ENCODE measurements at regions not wholly inside any gene's neighbourhood (a gene's known extent, or its start where the extent isn't known, plus 50 kb on each side); places are given as distances from the start of the nearest gene placed in this dataset.
A peak's percentile ranks its signal among the peaks of the same experiment; 100 is the strongest.

- peak overlapping the region; percentile 55; the same call in 1 of the 2 replicates for H2BK20ac ChIP-seq (ENCODE audit: low read depth, low read length)
- H3K9me3 ChIP-seq (ENCODE audit: control insufficient read depth, insufficient read depth, low read length) = no peaks in the 10 kb centered on the region
- in situ Hi-C loops (cut with MboI; ENCODE audit: low sequenced_read_pairs) = no loop called here
- peak overlapping the region; percentile 72 for H2BK120ac ChIP-seq (ENCODE audit: low read depth, low read length)
- peak overlapping the region; percentile 47; the same call in 2 of the 3 replicates for H2BK15ac ChIP-seq (ENCODE audit: low read depth, low read length)
- H3K9me1 ChIP-seq (ENCODE audit: insufficient read depth, low read length) = peaks cover 18% of the 10 kb centered on the region
- no peak overlapping the region; the same call in 1 of the 2 replicates for H3K56ac ChIP-seq (ENCODE audit: extremely low read depth, insufficient read depth, low read length)
- no peak for DNase-seq
- no peak overlapping the region for H2AFZ ChIP-seq (replicated peaks; ENCODE audit: low read length, poor library complexity)
- 100% methylated on average over 2 of the region's 5 CpGs; no CpG with 5 or more reads in 1 of the 2 experiments for WGBS, 2 experiments (ENCODE audit: extremely low coverage in 2 of 2, insufficient read length in 1 of 2)
- H3K14ac ChIP-seq (replicated peaks; ENCODE audit: low read depth, low read length) = peak overlapping the region; percentile 10
- H2AK9ac ChIP-seq (replicated peaks; ENCODE audit: low read depth, low read length, poor library complexity) = no peak overlapping the region
- H3K9ac ChIP-seq (ENCODE audit: low read depth, low read length) = no peak overlapping the region
- H3K79me1 ChIP-seq (ENCODE audit: low read depth in 1 of 2, low read length in 2 of 2) = peaks cover 0 to 5% of the 10 kb centered on the region in 2 experiments; a peak in 1 of 4 replicates
- H3K4me2 ChIP-seq (ENCODE audit: low read depth, low read length) = no peak overlapping the region
- H3K36me3 ChIP-seq (ENCODE audit: control insufficient read depth, insufficient read depth, low read length) = no peaks in the 10 kb centered on the region
- H3K4me1 ChIP-seq (ENCODE audit: control insufficient read depth, insufficient read depth, low read length) = peaks cover 17% of the 10 kb centered on the region
- H3K4ac ChIP-seq (ENCODE audit: low read depth, low read length) = peak overlapping the region; percentile 66
- no peak overlapping the region for H3K4me3 ChIP-seq (ENCODE audit: insufficient read depth, low read depth, low read length)
- peak overlapping the region; percentile 44 for H4K91ac ChIP-seq (ENCODE audit: insufficient read depth, low read depth, low read length)
- H3K23ac ChIP-seq (ENCODE audit: low read depth, low read length) = no peak overlapping the region
- H4K20me1 ChIP-seq (ENCODE audit: insufficient read depth, low read length) = no peaks in the 10 kb centered on the region
- dilution Hi-C loops (cut with HindIII; ENCODE audit: low sequenced_read_pairs, unreplicated experiment) = no loop called here
- ChIA-PET POLR2A (ENCODE audit: unreplicated experiment) (no interaction called here), CTCF (interaction anchor here (0.6 kb wide), 1 partner anchor 69 kb away, joined by 3 read pairs; no protein-coding TSS in a partner anchor)
- 0 out of 2 replicates have a peak overlapping the region, but pooled peaks have one; percentile 23 for H2AK5ac ChIP-seq (ENCODE audit: low read depth, low read length)
- no peak overlapping the region for H2BK5ac ChIP-seq (ENCODE audit: low read depth, low read length, poor library complexity, severe bottlenecking)
- TF ChIP-seq FOS (IDR thresholded peaks at IDR 0.05; ENCODE audit: low read depth, low read length) (no peak), SMC3 (IDR thresholded peaks at IDR 0.05; ENCODE audit: low read depth, low read length) (no peak), RCOR1 (IDR thresholded peaks at IDR 0.05; ENCODE audit: insufficient replicate concordance, low read length) (no peak), RAD21 (IDR thresholded peaks at IDR 0.05; ENCODE audit: low read length) (no peak), CTCF (conservative IDR thresholded peaks at IDR 0.05; ENCODE audit: low read depth, low read length) (no peak), CEBPB (IDR thresholded peaks at IDR 0.05; ENCODE audit: low read depth, low read length) (no peak), BHLHE40 (IDR thresholded peaks at IDR 0.05; ENCODE audit: low read depth, low read length) (no peak), MAZ (IDR thresholded peaks at IDR 0.05; ENCODE audit: borderline replicate concordance, low read depth, low read length) (no peak), USF2 (IDR thresholded peaks at IDR 0.05; ENCODE audit: low read depth, low read length) (no peak)
- no peak overlapping the region; a peak in 1 of 4 replicates for H4K8ac ChIP-seq (ENCODE audit: low read depth in 2 of 2, low read length in 2 of 2)
- H4K5ac ChIP-seq (ENCODE audit: low read depth, low read length) = peak overlapping the region; percentile 36; the same call in 1 of the 2 replicates
- H3K27ac ChIP-seq (ENCODE audit: insufficient read depth, low read length) = no peak overlapping the region
- peak overlapping the region; percentile 38 for H3K18ac ChIP-seq (ENCODE audit: low read depth, low read length)
- no TSS peak for BruUV-seq (replicated peaks)
- intact Hi-C loops (cut with micrococcal nuclease) = no loop called here
- no peaks in the 10 kb centered on the region for H3K27me3 ChIP-seq (ENCODE audit: control insufficient read depth, insufficient read depth, low read length)
- no peak for ATAC-seq (ENCODE audit: low read depth)
Observed at GRCh38 chr4:186787536-186787935, 63.9 kb upstream of the FAT1 start.
